ENCODE measurements at regions not wholly inside any gene's neighbourhood (a gene's known extent, or its start where the extent isn't known, plus 50 kb on each side); places are given as distances from the start of the nearest gene placed in this dataset.

GRCh38 chr2:82246220-82246775 is 1941.7 kb upstream of the LRRTM1 start:
- no peak for TF ChIP-seq POLR2AphosphoS5 (IDR thresholded peaks at IDR 0.05)
- TF ChIP-seq EP300 (IDR thresholded peaks at IDR 0.05): no peak
- TF ChIP-seq, protein P1, sequence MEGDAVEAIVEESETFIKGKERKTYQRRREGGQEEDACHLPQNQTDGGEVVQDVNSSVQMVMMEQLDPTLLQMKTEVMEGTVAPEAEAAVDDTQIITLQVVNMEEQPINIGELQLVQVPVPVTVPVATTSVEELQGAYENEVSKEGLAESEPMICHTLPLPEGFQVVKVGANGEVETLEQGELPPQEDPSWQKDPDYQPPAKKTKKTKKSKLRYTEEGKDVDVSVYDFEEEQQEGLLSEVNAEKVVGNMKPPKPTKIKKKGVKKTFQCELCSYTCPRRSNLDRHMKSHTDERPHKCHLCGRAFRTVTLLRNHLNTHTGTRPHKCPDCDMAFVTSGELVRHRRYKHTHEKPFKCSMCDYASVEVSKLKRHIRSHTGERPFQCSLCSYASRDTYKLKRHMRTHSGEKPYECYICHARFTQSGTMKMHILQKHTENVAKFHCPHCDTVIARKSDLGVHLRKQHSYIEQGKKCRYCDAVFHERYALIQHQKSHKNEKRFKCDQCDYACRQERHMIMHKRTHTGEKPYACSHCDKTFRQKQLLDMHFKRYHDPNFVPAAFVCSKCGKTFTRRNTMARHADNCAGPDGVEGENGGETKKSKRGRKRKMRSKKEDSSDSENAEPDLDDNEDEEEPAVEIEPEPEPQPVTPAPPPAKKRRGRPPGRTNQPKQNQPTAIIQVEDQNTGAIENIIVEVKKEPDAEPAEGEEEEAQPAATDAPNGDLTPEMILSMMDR (IDR thresholded peaks at IDR 0.05): no peak
